Progenitor cell of endocrine pancreas (in vitro differentiated cells): ENCODE measurements at regions not wholly inside any gene's neighbourhood (a gene's known extent, or its start where the extent isn't known, plus 50 kb on each side); places are given as distances from the start of the nearest gene placed in this dataset.

Experiments used
- DNase-seq: peaks from one replicate; pipeline ENCODE4 v3.0.0; 2021; ENCODE audit warnings: low spot score; ENCODE audit not compliant: unreplicated experiment
- H3K27ac Mint-ChIP-seq: 2 replicates; pipeline ENCODE4 v1.8.0; 2021; ENCODE audit warnings: mild to moderate bottlenecking, moderate library complexity, mixed read lengths
- H3K27me3 Mint-ChIP-seq: 2 replicates; pipeline ENCODE4 v1.8.0; 2021; ENCODE audit warnings: mixed read lengths
- H3K36me3 Mint-ChIP-seq: 2 replicates; pipeline ENCODE4 v1.8.0; 2022; ENCODE audit warnings: mixed read lengths; ENCODE audit not compliant: insufficient read depth
- H3K4me1 Mint-ChIP-seq: 2 replicates; pipeline ENCODE4 v1.8.0; 2021; ENCODE audit warnings: low read depth, mixed read lengths
- H3K4me3 Mint-ChIP-seq: 2 replicates; pipeline ENCODE4 v1.8.0; 2021; ENCODE audit warnings: low read depth, mild to moderate bottlenecking, moderate library complexity, mixed read lengths
- H3K9me3 Mint-ChIP-seq: 2 replicates; pipeline ENCODE4 v1.8.0; 2021; ENCODE audit warnings: low read depth, mixed read lengths
- CTCF ChIP-seq: fragments of 200-600 bp; sonication (generic); IDR thresholded peaks from one replicate; pipeline ENCODE4 v1.5.0; 2021; ENCODE audit warnings: antibody characterized with exemption, mild to moderate bottlenecking; ENCODE audit not compliant: unreplicated experiment

GRCh38 chr1:98366343-98366742 is 295.2 kb upstream of the SNX7 start:
- Mint-ChIP-seq H3K4me3 (no peak overlapping the region), H3K27me3 (peaks cover 2% of the 10 kb centered on the region), H3K36me3 (no peaks in the 10 kb centered on the region), H3K27ac (no peak overlapping the region), H3K9me3 (peaks cover 6% of the 10 kb centered on the region), H3K4me1 (peaks cover 5% of the 10 kb centered on the region)
- TF ChIP-seq CTCF, result no peak
- DNase-seq, result no peak

GRCh38 chr1:98364544-98364943 is 297.0 kb upstream of the SNX7 start:
- no peak for TF ChIP-seq CTCF
- H3K27ac Mint-ChIP-seq, result no peak overlapping the region
- H3K27me3 Mint-ChIP-seq, result peaks cover 2% of the 10 kb centered on the region
- peaks cover 3% of the 10 kb centered on the region for H3K4me1 Mint-ChIP-seq
- no peaks in the 10 kb centered on the region for H3K36me3 Mint-ChIP-seq
- no peak overlapping the region for H3K4me3 Mint-ChIP-seq
- H3K9me3 Mint-ChIP-seq, result peaks cover 9% of the 10 kb centered on the region
- DNase-seq, result no peak

GRCh38 chr1:98360864-98361263 is 300.7 kb upstream of the SNX7 start:
- no peaks in the 10 kb centered on the region for H3K4me1 Mint-ChIP-seq
- no peak for DNase-seq
- H3K27me3 Mint-ChIP-seq, result no peaks in the 10 kb centered on the region
- TF ChIP-seq CTCF, result no peak
- H3K4me3 Mint-ChIP-seq, result no peak overlapping the region
- no peak overlapping the region for H3K27ac Mint-ChIP-seq
- H3K36me3 Mint-ChIP-seq, result no peaks in the 10 kb centered on the region
- peaks cover 9% of the 10 kb centered on the region for H3K9me3 Mint-ChIP-seq

- no peak for TF ChIP-seq CTCF
- no peak for DNase-seq
- Mint-ChIP-seq H3K27ac (no peak overlapping the region), H3K36me3 (no peaks in the 10 kb centered on the region), H3K27me3 (no peaks in the 10 kb centered on the region), H3K4me1 (peaks cover 3% of the 10 kb centered on the region), H3K4me3 (no peak overlapping the region), H3K9me3 (peaks cover 3% of the 10 kb centered on the region)
These were observed 305.7 kb upstream of the SNX7 start for GRCh38 chr1:98355656-98356383.

- H3K27me3 Mint-ChIP-seq, result no peaks in the 10 kb centered on the region
- no peaks in the 10 kb centered on the region for H3K9me3 Mint-ChIP-seq
- no peak for DNase-seq
- no peak overlapping the region for H3K4me3 Mint-ChIP-seq
- no peak for TF ChIP-seq CTCF
- H3K36me3 Mint-ChIP-seq, result no peaks in the 10 kb centered on the region
- no peak overlapping the region for H3K27ac Mint-ChIP-seq
- H3K4me1 Mint-ChIP-seq, result peaks cover 5% of the 10 kb centered on the region
These were observed 309.1 kb upstream of the SNX7 start for GRCh38 chr1:98352378-98352777.
